ENCODE measurements at regions not wholly inside any gene's neighbourhood (a gene's known extent, or its start where the extent isn't known, plus 50 kb on each side); places are given as distances from the start of the nearest gene placed in this dataset.

GRCh38 chrX:13938051-13938828 lies 91.5 kb downstream of the GEMIN8 start:
- Histone ChIP-seq H3K9me2 (replicated peaks; ENCODE audit: control insufficient read depth, low read length) (no peaks in the 10 kb centered on the region), H4K20me1 (ENCODE audit: control insufficient read depth, insufficient read depth, low read depth, low read length) (no peaks in the 10 kb centered on the region), H3K36me3 (ENCODE audit: control insufficient read depth, low read length) (no peaks in the 10 kb centered on the region), H3F3A (ENCODE audit: control insufficient read depth, insufficient read depth) (no peaks in the 10 kb centered on the region), H3K79me2 (ENCODE audit: control insufficient read depth, low read length) (no peaks in the 10 kb centered on the region), H3K4me1 (ENCODE audit: control insufficient read depth, low read length) (no peaks in the 10 kb centered on the region; the same call in 1 of the 2 replicates), H3K9me3 (ENCODE audit: control insufficient read depth, insufficient read depth, low read length) (no peaks in the 10 kb centered on the region), H3K4me2 (ENCODE audit: low read length) (peak overlapping the region; percentile 53), H3K27me3 (ENCODE audit: control insufficient read depth, low read length) (peaks cover 15% of the 10 kb centered on the region), H3K27ac (ENCODE audit: low read depth, low read length) (no peak overlapping the region), H3K4me3 (ENCODE audit: low read length) (peak overlapping the region; percentile 41; the same call in 1 of the 2 replicates)
- TF ChIP-seq EZH2phosphoT487 (IDR thresholded peaks at IDR 0.05; ENCODE audit: borderline replicate concordance, low read length) (no peak), CTCF (IDR thresholded peaks at IDR 0.05; ENCODE audit: low read depth, low read length, poor library complexity, severe bottlenecking) (no peak)

- Histone ChIP-seq H3K9me3 (ENCODE audit: control insufficient read depth, insufficient read depth, low read length) (no peaks in the 10 kb centered on the region), H4K20me1 (ENCODE audit: control insufficient read depth, insufficient read depth, low read depth, low read length) (no peaks in the 10 kb centered on the region), H3K36me3 (ENCODE audit: control insufficient read depth, low read length) (no peaks in the 10 kb centered on the region), H3K79me2 (ENCODE audit: control insufficient read depth, low read length) (no peaks in the 10 kb centered on the region), H3F3A (ENCODE audit: control insufficient read depth, insufficient read depth) (no peaks in the 10 kb centered on the region), H3K27me3 (ENCODE audit: control insufficient read depth, low read length) (peaks cover 15% of the 10 kb centered on the region), H3K27ac (ENCODE audit: low read depth, low read length) (no peak overlapping the region), H3K4me1 (ENCODE audit: control insufficient read depth, low read length) (no peaks in the 10 kb centered on the region; the same call in 1 of the 2 replicates), H3K9me2 (replicated peaks; ENCODE audit: control insufficient read depth, low read length) (no peaks in the 10 kb centered on the region), H3K4me2 (ENCODE audit: low read length) (peak overlapping the region; percentile 53; the same call in 1 of the 2 replicates), H3K4me3 (ENCODE audit: low read length) (peak overlapping the region; percentile 41; the same call in 1 of the 2 replicates)
- no peak for TF ChIP-seq CTCF (IDR thresholded peaks at IDR 0.05; ENCODE audit: low read depth, low read length, poor library complexity, severe bottlenecking)
- TF ChIP-seq EZH2phosphoT487 (IDR thresholded peaks at IDR 0.05; ENCODE audit: borderline replicate concordance, low read length) = no peak
Observed at GRCh38 chrX:13937370-13938050, 92.2 kb downstream of the GEMIN8 start.

- H3K9me2 ChIP-seq (replicated peaks; ENCODE audit: control insufficient read depth, low read length) = no peaks in the 10 kb centered on the region
- no peaks in the 10 kb centered on the region; the same call in 1 of the 2 replicates for H3K4me1 ChIP-seq (ENCODE audit: control insufficient read depth, low read length)
- H3K9me3 ChIP-seq (ENCODE audit: control insufficient read depth, insufficient read depth, low read length) = no peaks in the 10 kb centered on the region
- no peaks in the 10 kb centered on the region for H4K20me1 ChIP-seq (ENCODE audit: control insufficient read depth, insufficient read depth, low read depth, low read length)
- peaks cover 15% of the 10 kb centered on the region for H3K27me3 ChIP-seq (ENCODE audit: control insufficient read depth, low read length)
- H3K79me2 ChIP-seq (ENCODE audit: control insufficient read depth, low read length) = no peaks in the 10 kb centered on the region
- no peaks in the 10 kb centered on the region for H3F3A ChIP-seq (ENCODE audit: control insufficient read depth, insufficient read depth)
- TF ChIP-seq EZH2phosphoT487 (IDR thresholded peaks at IDR 0.05; ENCODE audit: borderline replicate concordance, low read length) (no peak), CTCF (IDR thresholded peaks at IDR 0.05; ENCODE audit: low read depth, low read length, poor library complexity, severe bottlenecking) (no peak)
- H3K4me3 ChIP-seq (ENCODE audit: low read length) = no peak overlapping the region
- H3K36me3 ChIP-seq (ENCODE audit: control insufficient read depth, low read length) = no peaks in the 10 kb centered on the region
- no peak overlapping the region for H3K4me2 ChIP-seq (ENCODE audit: low read length)
- H3K27ac ChIP-seq (ENCODE audit: low read depth, low read length) = no peak overlapping the region
Observed at GRCh38 chrX:13936521-13937225, 93.0 kb downstream of the GEMIN8 start.
